A549 (cell line): ENCODE measurements at regions not wholly inside any gene's neighbourhood (a gene's known extent, or its start where the extent isn't known, plus 50 kb on each side); places are given as distances from the start of the nearest gene placed in this dataset.

ENCODE experiments used
- ATAC-seq, 2 experiments: fragments of 200-7000 bp in 1 of 2; fragments of >200 bp in 1 of 2; cut with Nextera tagmentation in 1 of 2; cut with Tn5 transposase in 1 of 2; 3 replicates each; pipeline versions ENCODE4 v1.8.0 to v1.9.1; 2018 to 2020; ENCODE audit warnings: mild to moderate bottlenecking in 1 of 2, moderate library complexity in 1 of 2
- CTCF ChIA-PET: fragments of 300-600 bp; sonication (Branson Sonifier 250); formaldehyde crosslinking; extraction: SDS; loops from one replicate; lab custom pipeline; 2021; ENCODE audit warnings: antibody characterized with exemption, inconsistent platforms; lab: Yijun Ruan, JAX
- POLR2A ChIA-PET: fragments of 350-600 bp; formaldehyde crosslinking; extraction: SDS; loops from one replicate; lab custom pipeline; 2021; ENCODE audit warnings: antibody characterized with exemption, inconsistent platforms; lab: Yijun Ruan, JAX
- DNase-seq, 2 experiments: peaks; one replicate each; pipeline versions ENCODE4 v3.0.0 to v3.0.0-alpha.2; 2011 to 2016; ENCODE audit warnings: low read depth in 1 of 2, low spot score in 1 of 2
- FAIRE-seq: peaks from 2 replicates; lab custom pipeline; 2011; peaks lifted over from hg19 to GRCh38; lab: Jason Lieb, UNC
- H3K27ac ChIP-seq, 2 experiments: fragments of >200 bp; sonication (Bioruptor Twin); formaldehyde crosslinking; 3 replicates each; pipeline ENCODE4 v1.5.1; 2016 to 2017
- H3K4me1 ChIP-seq: fragments of >200 bp; sonication (Bioruptor Twin); formaldehyde crosslinking; 3 replicates; pipeline ENCODE4 v1.6.1; 2016
- H3K4me2 ChIP-seq: fragments of >200 bp; sonication (Bioruptor Twin); formaldehyde crosslinking; 3 replicates; pipeline ENCODE4 v1.6.1; 2016
- H3K4me3 ChIP-seq: fragments of >200 bp; sonication (Bioruptor Twin); formaldehyde crosslinking; 3 replicates; pipeline ENCODE4 v1.5.1; 2016
- H3K9me3 ChIP-seq: fragments of >200 bp; sonication (Bioruptor Twin); formaldehyde crosslinking; 3 replicates; pipeline ENCODE4 v1.6.1; 2016
- BCL3 ChIP-seq: fragments of >200 bp; sonication (Bioruptor Twin); formaldehyde crosslinking; IDR thresholded peaks from 3 replicates; pipeline ENCODE4 v1.6.1; 2016
- CBX8 ChIP-seq: fragments of 200-600 bp; sonication (generic); IDR thresholded peaks from 2 replicates; pipeline ENCODE4 v1.6.1; 2016
- CEBPB ChIP-seq, 2 experiments: fragments of >200 bp in 1 of 2; sonication (Bioruptor Twin) in 1 of 2; formaldehyde crosslinking in 1 of 2; IDR thresholded peaks; 2 replicates each; pipeline ENCODE4 v1.6.1; 2012 to 2016
- EHF ChIP-seq: fragments of 250-450 bp; sonication (Bioruptor Pico); IDR thresholded peaks from 2 replicates; pipeline ENCODE4 v1.5.0; 2020; ENCODE audit warnings: mild to moderate bottlenecking
- EHMT2 ChIP-seq: fragments of 200-600 bp; sonication (generic); IDR thresholded peaks from 2 replicates; pipeline ENCODE4 v1.6.1; 2016; ENCODE audit warnings: antibody characterized with exemption, low read depth, mild to moderate bottlenecking, moderate library complexity
- ELK1 ChIP-seq: fragments of 150-350 bp; IDR thresholded peaks from 2 replicates; pipeline ENCODE4 v1.6.1; 2014; ENCODE audit warnings: low read depth, mild to moderate bottlenecking, low read length
- GATA3 ChIP-seq: IDR thresholded peaks from 2 replicates; pipeline ENCODE4 v1.6.1; 2012; ENCODE audit warnings: borderline replicate concordance
- HMGXB4 ChIP-seq: fragments of 250-450 bp; sonication (Bioruptor Pico); IDR thresholded peaks from 2 replicates; pipeline ENCODE4 v1.5.0; 2021; ENCODE audit warnings: mild to moderate bottlenecking, moderate library complexity, borderline replicate concordance
- HOXB5 ChIP-seq: fragments of 250-450 bp; sonication (Bioruptor Pico); IDR thresholded peaks from 2 replicates; pipeline ENCODE4 v1.5.0; 2020; ENCODE audit warnings: mild to moderate bottlenecking, moderate library complexity
- JUN ChIP-seq, 2 experiments: fragments of >200 bp; sonication (Bioruptor Twin); formaldehyde crosslinking; IDR thresholded peaks; 2 replicates in 1 of 2; 3 replicates in 1 of 2; pipeline ENCODE4 v1.6.1; 2016 to 2017
- MAX ChIP-seq: IDR thresholded peaks from 2 replicates; pipeline ENCODE4 v1.6.1; 2012
- NPAS2 ChIP-seq: fragments of 250-450 bp; sonication (Bioruptor Pico); IDR thresholded peaks from 2 replicates; pipeline ENCODE4 v1.8.0; 2022; ENCODE audit warnings: mild to moderate bottlenecking, moderate library complexity, borderline replicate concordance
- PHF8 ChIP-seq: fragments of 200-600 bp; sonication (generic); IDR thresholded peaks from 2 replicates; pipeline ENCODE4 v1.6.1; 2016; ENCODE audit warnings: low read depth, mild to moderate bottlenecking, antibody characterized with exemption, moderate library complexity, borderline replicate concordance
- POLR2A ChIP-seq: IDR thresholded peaks from 2 replicates; pipeline ENCODE4 v1.6.1; 2012; ENCODE audit warnings: mild to moderate bottlenecking, low read length
- POLR2AphosphoS2 ChIP-seq: conservative IDR thresholded peaks from 2 replicates; pipeline ENCODE4 v1.6.1; 2012; ENCODE audit warnings: low read length, improper control_type of control experiment, inconsistent platforms
- RARB ChIP-seq: fragments of 250-450 bp; sonication (Bioruptor Pico); IDR thresholded peaks from 2 replicates; pipeline ENCODE4 v1.8.0; 2021; ENCODE audit warnings: mild to moderate bottlenecking, moderate library complexity
- RFX5 ChIP-seq: fragments of 450-650 bp; IDR thresholded peaks from 2 replicates; pipeline ENCODE4 v1.7.1; 2014; ENCODE audit warnings: antibody characterized with exemption, mild to moderate bottlenecking, moderate library complexity
- RNF2 ChIP-seq: fragments of 200-600 bp; sonication (generic); IDR thresholded peaks from 2 replicates; pipeline ENCODE4 v1.6.1; 2016; ENCODE audit warnings: low read depth, mild to moderate bottlenecking, antibody characterized with exemption, moderate library complexity, borderline replicate concordance
- SMC3 ChIP-seq: fragments of >200 bp; sonication (Bioruptor Twin); formaldehyde crosslinking; IDR thresholded peaks from 3 replicates; pipeline ENCODE4 v1.6.1; 2018; ENCODE audit warnings: inconsistent platforms
- TFCP2L1 ChIP-seq: fragments of 250-450 bp; sonication (Bioruptor Pico); IDR thresholded peaks from 2 replicates; pipeline ENCODE4 v1.5.0; 2021; ENCODE audit warnings: mild to moderate bottlenecking
- TP53 ChIP-seq: fragments of 250-450 bp; sonication (Bioruptor Pico); IDR thresholded peaks from 2 replicates; pipeline ENCODE4 v1.5.0; 2021; ENCODE audit warnings: mild to moderate bottlenecking, moderate library complexity
- USF2 ChIP-seq: fragments of 450-650 bp; IDR thresholded peaks from 2 replicates; pipeline ENCODE4 v1.6.1; 2014; ENCODE audit warnings: antibody characterized with exemption
- ZFP36 ChIP-seq: fragments of 450-650 bp; IDR thresholded peaks from 2 replicates; pipeline ENCODE4 v1.6.1; 2014; ENCODE audit warnings: borderline replicate concordance; ENCODE audit not compliant: partially characterized antibody
- ZSCAN20 ChIP-seq: fragments of 250-450 bp; sonication (Bioruptor Pico); IDR thresholded peaks from 2 replicates; pipeline ENCODE4 v1.8.0; 2022; ENCODE audit warnings: mild to moderate bottlenecking, moderate library complexity
- WGBS: methylation state at CpG from one replicate; pipeline ENCODE4 v1.1.6; 2017; ENCODE audit errors: missing lambda C conversion rate; 5-methylcytosine and 5-hydroxymethylcytosine counted together

GRCh38 chr6:14467591-14467990, 350.0 kb downstream of the CD83 start:
- TF ChIP-seq ZFP36 (no peak), USF2 (no peak), JUN (IDR thresholded peaks at IDR 0.05) (no peak), PHF8 (no peak), ELK1 (no peak)
- no peaks in the 10 kb centered on the region for H3K4me1 ChIP-seq
- H3K27ac ChIP-seq, result no peak overlapping the region
- no peak overlapping the region for H3K4me3 ChIP-seq
- no peak overlapping the region for H3K4me2 ChIP-seq
- WGBS, result 74% methylated on average over 2 of the region's 2 CpGs
- FAIRE-seq (no peak), DNase-seq (no peak), ATAC-seq (no peak)
- ChIA-PET POLR2A (no interaction called here), CTCF (interaction anchor here (0.7 kb wide), 1 partner anchor 557 kb away, joined by 3 read pairs; no protein-coding TSS in a partner anchor)
- peaks cover 7% of the 10 kb centered on the region; the same call in 1 of the 3 replicates for H3K9me3 ChIP-seq

GRCh38 chr6:14468647-14469321, 351.2 kb downstream of the CD83 start:
- Histone ChIP-seq H3K9me3 (peaks cover 7% of the 10 kb centered on the region; the same call in 1 of the 3 replicates), H3K4me2 (no peak overlapping the region), H3K4me3 (no peak overlapping the region)
- POLR2A ChIA-PET, result no interaction called here
- no peak for ATAC-seq
- no peak for FAIRE-seq
- DNase-seq, result no peak
- no peak for TF ChIP-seq ZSCAN20
- no peak for TF ChIP-seq EHMT2
- no peak for TF ChIP-seq SMC3
- no peak for TF ChIP-seq HOXB5 (CRISPR knock-in tag)
- no peak for TF ChIP-seq HMGXB4 (CRISPR knock-in tag)
- no peak for TF ChIP-seq RFX5
- no peak for TF ChIP-seq CEBPB (IDR thresholded peaks at IDR 0.05)
- no peak for TF ChIP-seq BCL3
- TF ChIP-seq, all 56 proteins: peak for 0
- CTCF ChIA-PET, result no interaction called here
- Histone ChIP-seq H3K4me1 (no peaks in the 10 kb centered on the region), H3K27ac (no peak overlapping the region)
- 66% methylated on average over 3 of the region's 4 CpGs for WGBS

GRCh38 chr6:14470101-14470500, 352.5 kb downstream of the CD83 start:
- no peak overlapping the region for H3K4me3 ChIP-seq
- H3K9me3 ChIP-seq, result peaks cover 7% of the 10 kb centered on the region; the same call in 1 of the 3 replicates
- peaks cover 9% of the 10 kb centered on the region for H3K4me1 ChIP-seq
- no peak overlapping the region for H3K4me2 ChIP-seq
- ATAC-seq (no peak), DNase-seq (no peak), FAIRE-seq (no peak)
- 71% methylated on average over 3 of the region's 3 CpGs for WGBS
- H3K27ac ChIP-seq, result no peak overlapping the region
- ChIA-PET CTCF (interaction anchor here (0.6 to 0.7 kb wide), 3 partner anchors 402 to 813 kb away, joined by 3 to 4 read pairs (median 3); no protein-coding TSS in a partner anchor), POLR2A (no interaction called here)
- TF ChIP-seq RNF2 (no peak), PHF8 (no peak), CBX8 (no peak), NPAS2 (CRISPR knock-in tag) (no peak), BCL3 (no peak), RARB (CRISPR knock-in tag) (no peak), USF2 (no peak), TFCP2L1 (CRISPR knock-in tag) (no peak), EHF (no peak), GATA3 (no peak), HMGXB4 (CRISPR knock-in tag) (no peak), POLR2A (no peak), POLR2AphosphoS2 (no peak), TP53 (CRISPR knock-in tag) (no peak), MAX (no peak)
